Endothelial cell (in vitro differentiated cells): ENCODE measurements at regions not wholly inside any gene's neighbourhood (a gene's known extent, or its start where the extent isn't known, plus 50 kb on each side); places are given as distances from the start of the nearest gene placed in this dataset.

Experiments used
- DNase-seq: peaks from one replicate; pipeline ENCODE4 v3.0.0; 2021; ENCODE audit warnings: low spot score
- H3K27ac Mint-ChIP-seq: one replicate; pipeline ENCODE4 v1.8.0; 2021; ENCODE audit warnings: mixed read lengths, inconsistent platforms; ENCODE audit not compliant: unreplicated experiment
- H3K27me3 Mint-ChIP-seq: one replicate; pipeline ENCODE4 v1.8.0; 2021; ENCODE audit warnings: mild to moderate bottlenecking, moderate library complexity, mixed read lengths, inconsistent platforms; ENCODE audit not compliant: unreplicated experiment
- H3K36me3 Mint-ChIP-seq: one replicate; pipeline ENCODE4 v1.8.0; 2021; ENCODE audit warnings: mild to moderate bottlenecking, low read depth, mixed read lengths, inconsistent platforms; ENCODE audit not compliant: unreplicated experiment
- H3K4me1 Mint-ChIP-seq: one replicate; pipeline ENCODE4 v1.8.0; 2021; ENCODE audit warnings: mild to moderate bottlenecking, mixed read lengths, inconsistent platforms; ENCODE audit not compliant: unreplicated experiment
- H3K4me3 Mint-ChIP-seq: one replicate; pipeline ENCODE4 v1.8.0; 2021; ENCODE audit warnings: mild to moderate bottlenecking, mixed read lengths, inconsistent platforms; ENCODE audit not compliant: unreplicated experiment
- H3K9me3 Mint-ChIP-seq: one replicate; pipeline ENCODE4 v1.8.0; 2021; ENCODE audit warnings: mixed read lengths, inconsistent platforms; ENCODE audit not compliant: unreplicated experiment
- TF ChIP-seq, protein P1 (sequence below): fragments of 200-600 bp; sonication (generic); IDR thresholded peaks from one replicate; pipeline ENCODE4 v1.5.0; 2021; ENCODE audit warnings: antibody characterized with exemption; ENCODE audit not compliant: unreplicated experiment

DNA sequence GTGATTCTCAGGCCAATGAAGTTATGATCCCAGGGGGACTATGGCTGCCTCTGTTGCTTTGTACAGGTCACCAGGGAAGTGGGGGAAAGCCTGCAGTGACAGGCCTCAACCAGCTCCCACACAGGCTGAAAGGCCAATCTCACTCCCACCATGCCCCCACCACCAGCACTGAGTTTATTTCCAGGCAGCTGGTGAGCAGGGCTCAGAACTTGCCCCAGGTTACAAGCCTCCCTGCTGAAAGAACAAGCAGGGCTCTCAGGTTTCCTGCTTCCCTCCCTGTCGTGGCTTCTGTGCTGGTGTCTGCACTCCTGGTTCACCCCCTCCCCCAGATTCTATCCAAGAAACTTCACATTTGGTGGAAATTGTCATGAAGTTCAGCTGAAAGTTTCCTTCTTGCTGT is 260.3 kb downstream of the CCDC59 start:
- DNase-seq, result no peak
- H3K4me3 Mint-ChIP-seq, result no peak overlapping the region
- H3K27me3 Mint-ChIP-seq, result no peaks in the 10 kb centered on the region
- no peaks in the 10 kb centered on the region for H3K36me3 Mint-ChIP-seq
- H3K4me1 Mint-ChIP-seq, result no peaks in the 10 kb centered on the region
- H3K9me3 Mint-ChIP-seq, result no peaks in the 10 kb centered on the region
- no peak overlapping the region for H3K27ac Mint-ChIP-seq
- TF ChIP-seq, protein P1, sequence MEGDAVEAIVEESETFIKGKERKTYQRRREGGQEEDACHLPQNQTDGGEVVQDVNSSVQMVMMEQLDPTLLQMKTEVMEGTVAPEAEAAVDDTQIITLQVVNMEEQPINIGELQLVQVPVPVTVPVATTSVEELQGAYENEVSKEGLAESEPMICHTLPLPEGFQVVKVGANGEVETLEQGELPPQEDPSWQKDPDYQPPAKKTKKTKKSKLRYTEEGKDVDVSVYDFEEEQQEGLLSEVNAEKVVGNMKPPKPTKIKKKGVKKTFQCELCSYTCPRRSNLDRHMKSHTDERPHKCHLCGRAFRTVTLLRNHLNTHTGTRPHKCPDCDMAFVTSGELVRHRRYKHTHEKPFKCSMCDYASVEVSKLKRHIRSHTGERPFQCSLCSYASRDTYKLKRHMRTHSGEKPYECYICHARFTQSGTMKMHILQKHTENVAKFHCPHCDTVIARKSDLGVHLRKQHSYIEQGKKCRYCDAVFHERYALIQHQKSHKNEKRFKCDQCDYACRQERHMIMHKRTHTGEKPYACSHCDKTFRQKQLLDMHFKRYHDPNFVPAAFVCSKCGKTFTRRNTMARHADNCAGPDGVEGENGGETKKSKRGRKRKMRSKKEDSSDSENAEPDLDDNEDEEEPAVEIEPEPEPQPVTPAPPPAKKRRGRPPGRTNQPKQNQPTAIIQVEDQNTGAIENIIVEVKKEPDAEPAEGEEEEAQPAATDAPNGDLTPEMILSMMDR, result no peak

DNA sequence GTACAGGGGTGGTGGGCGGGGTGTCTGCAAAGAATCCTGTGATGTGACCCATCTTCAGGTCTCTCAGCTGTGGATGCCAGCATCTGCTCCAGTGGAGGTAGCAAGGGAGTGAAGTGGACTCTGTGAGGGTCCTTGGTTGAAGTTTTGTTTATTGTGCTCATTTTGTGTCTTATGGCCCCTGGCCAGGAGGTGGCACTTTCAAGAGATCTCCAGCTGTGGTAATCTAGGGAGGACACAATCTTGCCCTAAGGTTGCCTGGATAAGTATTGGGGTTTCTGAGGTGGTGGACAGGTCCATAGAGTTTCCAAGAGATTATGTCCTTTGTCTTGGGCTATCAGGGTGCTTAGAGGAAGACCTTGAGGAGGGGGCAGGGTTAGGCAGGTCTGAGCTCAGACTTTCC is 260.7 kb downstream of the CCDC59 start:
- Mint-ChIP-seq H3K27ac (no peak overlapping the region), H3K27me3 (no peaks in the 10 kb centered on the region), H3K9me3 (no peaks in the 10 kb centered on the region), H3K4me1 (no peaks in the 10 kb centered on the region), H3K4me3 (no peak overlapping the region), H3K36me3 (no peaks in the 10 kb centered on the region)
- DNase-seq, result no peak
- TF ChIP-seq, protein P1, result no peak

DNA sequence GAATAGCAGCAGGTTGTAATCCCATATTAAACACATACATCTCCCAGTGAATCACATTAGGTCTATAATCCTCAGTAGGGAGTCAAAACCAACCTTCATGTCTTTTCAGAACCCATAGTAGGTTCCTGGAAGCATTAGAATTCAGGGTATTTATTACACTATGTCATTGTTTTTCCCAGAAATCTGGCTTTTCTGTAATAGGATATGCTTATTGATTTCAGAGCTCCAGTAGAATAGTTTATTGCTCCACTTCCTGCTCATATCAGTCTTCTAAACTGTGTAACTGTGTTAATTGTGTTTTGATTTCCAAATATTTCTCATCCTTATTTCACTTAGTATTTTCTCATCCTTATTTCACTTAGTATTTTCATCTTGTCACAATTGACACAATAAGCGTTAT is 268.0 kb downstream of the CCDC59 start:
- no peak overlapping the region for H3K4me3 Mint-ChIP-seq
- no peaks in the 10 kb centered on the region for H3K4me1 Mint-ChIP-seq
- H3K27me3 Mint-ChIP-seq, result peaks cover 1% of the 10 kb centered on the region
- H3K36me3 Mint-ChIP-seq, result no peaks in the 10 kb centered on the region
- no peak for DNase-seq
- H3K9me3 Mint-ChIP-seq, result no peaks in the 10 kb centered on the region
- TF ChIP-seq, protein P1, result no peak
- H3K27ac Mint-ChIP-seq, result no peak overlapping the region

DNA sequence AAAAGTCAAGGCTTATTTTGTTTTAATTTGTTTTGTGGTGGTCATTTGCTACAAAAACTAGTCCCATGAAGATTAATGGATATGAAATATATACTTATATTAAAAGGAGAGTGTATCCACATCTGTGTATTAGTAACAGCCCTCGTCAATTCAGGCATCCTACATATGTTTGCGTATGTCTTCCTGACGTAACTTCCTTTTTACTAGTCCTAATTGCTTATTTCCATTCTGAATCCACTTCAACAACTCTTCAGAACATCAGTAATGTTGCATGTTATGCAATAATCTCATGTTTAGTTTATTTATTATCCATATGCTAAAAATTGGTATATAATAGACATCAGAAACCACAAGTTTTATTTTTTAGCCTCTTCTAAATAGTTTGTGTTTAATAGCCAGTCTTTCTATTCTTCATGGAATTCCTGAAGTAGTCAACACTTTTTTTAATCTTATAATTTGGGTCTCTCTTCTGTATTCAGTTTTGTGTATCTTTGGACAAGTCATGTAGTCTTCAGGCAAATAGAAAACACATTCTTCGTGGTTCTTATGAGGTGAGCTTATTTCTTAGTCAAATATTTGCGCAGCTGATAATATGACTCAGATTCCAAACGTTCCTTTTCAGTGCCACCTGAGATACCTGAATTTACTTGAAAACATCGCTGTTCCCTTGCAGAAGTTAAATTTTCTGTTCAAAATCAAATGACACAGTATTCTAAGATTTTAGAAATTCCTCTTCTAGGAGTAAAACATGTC is 268.6 kb downstream of the CCDC59 start:
- Mint-ChIP-seq H3K9me3 (no peaks in the 10 kb centered on the region), H3K27ac (no peak overlapping the region), H3K4me3 (no peak overlapping the region), H3K4me1 (no peaks in the 10 kb centered on the region), H3K36me3 (no peaks in the 10 kb centered on the region), H3K27me3 (peaks cover 1% of the 10 kb centered on the region)
- TF ChIP-seq, protein P1, result no peak
- no peak for DNase-seq

DNA sequence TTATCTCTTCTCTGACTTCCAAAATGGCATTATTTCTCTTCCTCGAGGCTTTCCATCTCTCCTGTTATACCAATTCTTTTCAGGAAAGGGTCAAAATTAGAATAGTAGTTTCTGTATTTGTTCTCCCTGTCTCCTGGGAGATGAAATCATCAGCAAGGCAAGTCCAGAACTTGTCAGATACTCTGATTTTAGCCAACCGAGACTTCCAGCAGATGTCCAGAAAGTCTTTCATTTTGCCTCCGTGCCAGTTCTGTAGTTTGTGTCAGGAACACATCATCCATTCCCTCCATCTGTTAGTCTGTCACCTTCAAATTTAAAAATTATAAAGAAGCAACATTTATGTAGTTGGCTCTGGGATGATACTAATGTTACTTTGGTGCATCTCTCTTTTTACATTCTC is 275.7 kb downstream of the CCDC59 start:
- Mint-ChIP-seq H3K27ac (no peak overlapping the region), H3K9me3 (no peaks in the 10 kb centered on the region), H3K4me1 (no peaks in the 10 kb centered on the region), H3K4me3 (no peak overlapping the region), H3K27me3 (no peaks in the 10 kb centered on the region), H3K36me3 (no peaks in the 10 kb centered on the region)
- DNase-seq, result no peak
- TF ChIP-seq, protein P1, result no peak
